Keratinocyte (primary cell): ENCODE measurements at regions not wholly inside any gene's neighbourhood (a gene's known extent, or its start where the extent isn't known, plus 50 kb on each side); places are given as distances from the start of the nearest gene placed in this dataset.

Experiments used
- DNase-seq: peaks from one replicate; pipeline ENCODE4 v3.0.0-alpha.2; 2011; ENCODE audit warnings: low read depth, missing footprints, low spot score
- FAIRE-seq: peaks from 2 replicates; lab custom pipeline; 2011; peaks lifted over from hg19 to GRCh38; lab: Jason Lieb, UNC
- H2AFZ ChIP-seq: 2 replicates; pipeline ENCODE4 v1.6.0; 2012; ENCODE audit warnings: low read length, control low read depth, inconsistent platforms; ENCODE audit not compliant: control insufficient read depth
- H3K27ac ChIP-seq: 2 replicates; pipeline ENCODE4 v1.5.1; 2011; ENCODE audit warnings: low read length; ENCODE audit not compliant: control insufficient read depth, insufficient read depth
- H3K27me3 ChIP-seq: 3 replicates; pipeline ENCODE4 v1.6.0; 2011; ENCODE audit warnings: low read length; ENCODE audit not compliant: control insufficient read depth, insufficient read depth; ENCODE audit errors: extremely low read depth
- H3K36me3 ChIP-seq, 2 experiments: 2 replicates in 1 of 2; 3 replicates in 1 of 2; pipeline ENCODE4 v1.5.1; 2011; ENCODE audit warnings: low read length in 2 of 2, mild to moderate bottlenecking in 1 of 2; ENCODE audit not compliant: control insufficient read depth in 2 of 2, insufficient read depth in 2 of 2; ENCODE audit errors: extremely low read depth in 1 of 2
- H3K4me1 ChIP-seq: 3 replicates; pipeline ENCODE4 v1.5.1; 2011; ENCODE audit warnings: low read length; ENCODE audit not compliant: control insufficient read depth, insufficient read depth; ENCODE audit errors: extremely low read depth
- H3K4me2 ChIP-seq: 3 replicates; pipeline ENCODE4 v1.6.0; 2011; ENCODE audit warnings: low read depth, low read length; ENCODE audit not compliant: control insufficient read depth, insufficient read depth; ENCODE audit errors: extremely low read depth
- H3K4me3 ChIP-seq, 3 experiments: fragments of 200-600 bp in 1 of 3; sonication (generic) in 1 of 3; 2 replicates in 2 of 3; 3 replicates in 1 of 3; pipeline ENCODE4 v1.5.1; 2011 to 2016; ENCODE audit warnings: low read length in 3 of 3, mild to moderate bottlenecking in 3 of 3, control low read depth in 2 of 3, inconsistent platforms in 1 of 3, low read depth in 1 of 3, mixed read lengths in 1 of 3, mixed run types in 1 of 3, moderate library complexity in 1 of 3; ENCODE audit not compliant: control insufficient read depth in 2 of 3, insufficient read depth in 2 of 3; ENCODE audit errors: extremely low read depth in 1 of 3
- H3K79me2 ChIP-seq: 2 replicates; pipeline ENCODE4 v1.6.0; 2012; ENCODE audit warnings: low read length; ENCODE audit not compliant: control insufficient read depth, insufficient read depth
- H3K9ac ChIP-seq: 3 replicates; pipeline ENCODE4 v1.6.0; 2011; ENCODE audit warnings: low read length; ENCODE audit not compliant: control insufficient read depth, insufficient read depth; ENCODE audit errors: extremely low read depth
- H3K9me1 ChIP-seq: 3 replicates; pipeline ENCODE4 v1.6.0; 2011; ENCODE audit warnings: low read length; ENCODE audit not compliant: control insufficient read depth, insufficient read depth; ENCODE audit errors: extremely low read depth
- H3K9me3 ChIP-seq: 2 replicates; pipeline ENCODE4 v1.5.1; 2012; ENCODE audit warnings: low read depth, low read length; ENCODE audit not compliant: control insufficient read depth
- H4K20me1 ChIP-seq: 3 replicates; pipeline ENCODE4 v1.6.0; 2011; ENCODE audit warnings: low read length; ENCODE audit not compliant: control insufficient read depth, insufficient read depth; ENCODE audit errors: extremely low read depth
- CTCF ChIP-seq, 3 experiments: IDR thresholded peaks in 1 of 3; conservative IDR thresholded peaks in 1 of 3; optimal IDR thresholded peaks in 1 of 3; 2 replicates in 2 of 3; 3 replicates in 1 of 3; pipeline versions ENCODE3 to v1.5.1; 2011; ENCODE audit warnings: low read length in 3 of 3, mild to moderate bottlenecking in 3 of 3, moderate library complexity in 2 of 3, control low read depth in 1 of 3, inconsistent platforms in 1 of 3; ENCODE audit not compliant: insufficient read depth in 2 of 3; ENCODE audit errors: extremely low read depth in 1 of 3
- EZH2 ChIP-seq: IDR thresholded peaks from one replicate; pipeline ENCODE4 v1.6.1; 2012; ENCODE audit warnings: inconsistent platforms, mild to moderate bottlenecking, low read length, moderate library complexity
- dilution Hi-C: fragments of 300-500 bp; cut with MboI; formaldehyde crosslinking; loops from one replicate; pipeline ENCODE4 v1.7.0; 2020; ENCODE audit warnings: low sequenced_read_pairs; ENCODE audit not compliant: extremely low pct_ligation_motif_present

GRCh38 chr6:144835322-144835973 is 550.3 kb downstream of the UTRN start:
- no peak for TF ChIP-seq CTCF (optimal IDR thresholded peaks at IDR 0.05 in 1 of 3, IDR thresholded peaks at IDR 0.05 in 1 of 3, conservative IDR thresholded peaks at IDR 0.05 in 1 of 3; ENCODE audit: extremely low read depth in 1 of 3, insufficient read depth in 2 of 3, low read length in 3 of 3)
- TF ChIP-seq EZH2 = no peak
- Histone ChIP-seq H3K4me2 (no peak overlapping the region), H3K27ac (no peak overlapping the region), H3K9ac (no peak overlapping the region), H2AFZ (no peak overlapping the region), H4K20me1 (no peaks in the 10 kb centered on the region), H3K9me1 (no peaks in the 10 kb centered on the region), H3K79me2 (no peaks in the 10 kb centered on the region), H3K4me3 (no peak overlapping the region), H3K27me3 (no peaks in the 10 kb centered on the region), H3K4me1 (no peaks in the 10 kb centered on the region), H3K36me3 (peaks cover 3 to 5% of the 10 kb centered on the region in 2 experiments), H3K9me3 (no peaks in the 10 kb centered on the region)
- dilution Hi-C loops = no loop called here
- FAIRE-seq (no peak), DNase-seq (no peak)

- Histone ChIP-seq H3K27ac (no peak overlapping the region), H3K36me3 (peaks cover 3 to 5% of the 10 kb centered on the region in 2 experiments), H3K27me3 (no peaks in the 10 kb centered on the region), H3K79me2 (no peaks in the 10 kb centered on the region), H3K9me1 (no peaks in the 10 kb centered on the region), H3K9ac (no peak overlapping the region), H4K20me1 (no peaks in the 10 kb centered on the region), H3K4me1 (no peaks in the 10 kb centered on the region), H3K4me2 (no peak overlapping the region), H2AFZ (no peak overlapping the region), H3K4me3 (no peak overlapping the region), H3K9me3 (no peaks in the 10 kb centered on the region)
- dilution Hi-C loops = no loop called here
- TF ChIP-seq CTCF (optimal IDR thresholded peaks at IDR 0.05 in 1 of 3, IDR thresholded peaks at IDR 0.05 in 1 of 3, conservative IDR thresholded peaks at IDR 0.05 in 1 of 3; ENCODE audit: extremely low read depth in 1 of 3, insufficient read depth in 2 of 3, low read length in 3 of 3) = no peak
- TF ChIP-seq EZH2 = no peak
- DNase-seq (no peak), FAIRE-seq (no peak)
Observed at GRCh38 chr6:144840619-144841018, 555.5 kb downstream of the UTRN start.
